Limb (tissue), 2 donors: ENCODE measurements at regions not wholly inside any gene's neighbourhood (a gene's known extent, or its start where the extent isn't known, plus 50 kb on each side); places are given as distances from the start of the nearest gene placed in this dataset.

Experiments
- DNase-seq, 2 donors: peaks; one replicate each; pipeline ENCODE4 v3.0.0-alpha.2; 2016; ENCODE audit errors: extremely low spot score in 2 of 2

DNA sequence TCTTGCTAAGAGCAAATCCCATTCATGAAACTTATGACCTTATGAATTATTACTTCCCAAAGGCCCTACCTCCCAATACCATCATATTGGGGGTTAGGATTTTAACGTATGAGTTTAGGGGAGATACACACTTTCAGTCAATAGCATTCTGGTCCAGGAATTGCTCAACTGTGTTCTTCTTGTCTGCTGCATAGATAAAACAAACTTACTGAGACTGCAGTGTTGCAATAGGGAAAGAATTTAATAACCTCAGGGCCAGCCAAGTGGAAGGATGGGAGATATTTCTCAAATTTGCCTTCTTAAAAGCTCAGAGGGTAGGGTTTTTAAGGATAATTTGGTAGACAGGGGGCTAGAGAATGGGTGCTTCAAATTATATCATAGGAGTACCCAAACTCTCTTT, 625.8 kb downstream of the OTOL1 start:
- no peak for DNase-seq

DNA sequence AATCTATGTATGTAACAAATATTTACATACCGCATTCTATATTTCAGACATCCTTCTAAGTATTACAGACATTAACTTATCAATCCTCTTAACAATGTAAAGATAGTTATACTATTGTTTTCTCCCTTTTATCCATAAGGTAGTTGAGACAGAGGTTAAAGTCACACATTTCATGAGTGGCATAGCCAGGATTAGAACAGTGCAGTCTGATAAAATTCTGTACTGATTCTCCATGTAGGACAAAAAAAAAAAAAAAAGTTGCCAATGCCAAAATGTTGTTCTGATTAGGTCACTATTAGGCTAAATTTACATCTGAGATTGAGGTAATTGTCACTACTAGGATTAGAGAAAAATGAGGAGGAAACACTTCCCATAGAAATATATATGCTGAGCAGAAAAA, 629.2 kb downstream of the OTOL1 start:
- DNase-seq = no peak

DNA sequence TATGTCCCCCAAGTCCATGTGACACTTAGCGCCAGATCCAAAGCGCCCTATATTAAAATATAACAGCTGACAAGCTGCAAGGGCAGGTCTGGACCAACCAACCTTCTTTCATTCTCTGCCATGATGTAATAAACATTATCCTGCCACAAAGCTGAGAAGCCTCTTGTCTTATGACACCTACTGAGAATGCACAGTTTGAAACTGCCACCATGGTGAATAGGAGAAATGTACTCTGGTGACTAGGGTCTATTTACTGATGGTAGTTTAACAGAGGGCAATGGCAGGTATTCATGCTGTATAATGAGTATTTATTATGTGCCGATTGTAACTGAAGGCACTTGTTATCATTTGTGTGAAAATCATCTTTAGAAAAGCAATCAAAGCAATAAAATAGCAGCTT, 634.0 kb downstream of the OTOL1 start:
- no peak for DNase-seq

DNA sequence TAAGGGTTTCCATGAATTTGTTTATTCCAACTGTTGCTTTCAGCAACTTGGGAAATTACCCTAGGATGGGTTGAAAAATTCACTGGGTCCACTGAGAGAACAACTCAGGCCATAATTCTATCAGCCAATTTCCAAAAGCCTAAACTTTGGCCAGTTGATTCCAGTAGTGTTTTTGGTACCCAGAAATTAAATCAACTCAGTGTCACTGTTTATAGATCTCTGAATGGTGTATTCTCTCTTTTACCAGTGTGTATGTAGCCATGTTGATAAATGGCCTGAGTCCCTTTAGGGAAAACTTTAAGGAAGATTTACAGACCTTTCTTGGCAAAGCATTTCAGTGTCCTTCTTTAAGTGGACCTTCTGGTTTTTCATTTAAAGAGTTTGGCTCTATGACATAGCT, 636.4 kb downstream of the OTOL1 start:
- DNase-seq = no peak

DNA sequence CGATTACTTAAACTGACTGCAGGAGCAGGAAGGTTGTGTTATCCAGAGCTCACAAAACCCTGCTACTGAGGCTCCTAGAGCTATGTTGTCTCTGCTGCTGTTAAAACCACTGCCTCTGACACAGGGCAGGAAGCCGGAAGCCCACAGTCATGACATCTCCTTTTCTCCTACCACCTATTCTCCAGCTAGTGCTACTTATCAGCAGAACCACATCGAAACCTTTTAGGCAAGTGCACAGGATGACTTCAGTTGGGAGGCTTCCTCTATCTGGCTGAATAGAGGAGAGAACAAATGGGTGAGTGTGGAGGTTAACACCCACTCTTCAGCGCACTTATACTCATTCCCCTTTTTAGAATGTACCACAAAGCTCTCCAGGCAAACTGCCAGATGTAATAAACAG, 638.0 kb downstream of the OTOL1 start:
- DNase-seq = no peak

- DNase-seq = no peak
These were observed 639.5 kb downstream of the OTOL1 start for GRCh38 chr3:162136136-162136535.

DNA sequence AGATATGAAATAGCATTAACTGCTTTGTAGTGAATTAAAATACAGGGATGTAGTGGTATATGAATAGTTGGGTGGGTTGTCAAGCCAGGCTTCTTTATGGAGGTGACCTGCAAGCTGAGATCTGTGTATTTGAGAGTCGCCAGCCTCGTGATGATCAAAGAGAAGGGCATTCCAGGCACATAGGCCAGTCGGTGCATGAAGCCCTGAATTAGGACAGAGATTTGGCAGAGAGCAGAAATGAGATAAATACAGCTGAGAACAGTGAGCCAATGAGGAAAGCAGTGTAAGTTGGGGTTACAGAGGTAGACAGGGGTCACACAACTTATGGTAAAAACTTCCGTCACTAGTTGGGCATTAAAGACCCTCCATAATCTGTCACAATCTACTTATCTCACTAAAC, 641.9 kb downstream of the OTOL1 start:
- no peak for DNase-seq

DNA sequence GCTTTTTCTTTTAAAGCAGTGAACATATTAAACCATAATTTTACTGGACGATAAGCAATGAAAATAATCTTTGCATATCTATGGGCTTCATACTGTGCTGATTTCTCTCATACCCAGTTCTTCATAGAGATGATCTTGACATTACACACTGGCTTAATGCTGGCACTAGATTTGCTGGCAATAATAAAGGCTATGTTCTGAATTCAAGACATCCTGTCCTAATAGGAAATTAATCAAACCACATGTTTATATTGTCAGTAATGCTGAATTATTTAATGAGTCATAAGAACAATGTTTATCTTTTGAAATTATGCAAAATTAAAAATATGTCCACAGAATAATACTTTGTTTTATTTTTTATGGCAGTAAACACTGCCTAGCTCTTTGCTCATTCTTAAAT, 643.2 kb downstream of the OTOL1 start:
- no peak for DNase-seq

- DNase-seq = peak in 1 of 2 donors; percentile 58
These were observed 644.7 kb downstream of the OTOL1 start for GRCh38 chr3:162141272-162141791.

DNA sequence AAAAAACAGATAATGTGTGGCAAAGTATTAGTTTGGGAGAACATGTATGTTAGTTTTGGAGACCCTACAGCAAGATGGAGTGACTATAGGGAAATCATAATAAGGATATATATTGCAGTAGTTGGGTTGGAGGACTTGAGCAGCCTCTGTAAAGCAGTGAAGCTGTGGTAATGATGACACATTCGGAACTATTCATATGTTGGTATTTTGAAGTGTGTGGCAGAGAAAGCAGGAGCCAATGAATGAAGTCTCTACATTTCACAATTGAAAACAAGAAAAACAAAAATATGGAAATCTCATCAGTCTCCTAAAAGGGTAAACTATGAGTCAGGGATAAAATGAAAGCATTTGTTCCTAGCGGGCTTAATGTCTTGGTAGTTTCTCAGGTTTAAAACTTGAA, 645.9 kb downstream of the OTOL1 start:
- no peak for DNase-seq

GRCh38 chr3:162143180-162143579, 646.6 kb downstream of the OTOL1 start:
- no peak for DNase-seq

DNA sequence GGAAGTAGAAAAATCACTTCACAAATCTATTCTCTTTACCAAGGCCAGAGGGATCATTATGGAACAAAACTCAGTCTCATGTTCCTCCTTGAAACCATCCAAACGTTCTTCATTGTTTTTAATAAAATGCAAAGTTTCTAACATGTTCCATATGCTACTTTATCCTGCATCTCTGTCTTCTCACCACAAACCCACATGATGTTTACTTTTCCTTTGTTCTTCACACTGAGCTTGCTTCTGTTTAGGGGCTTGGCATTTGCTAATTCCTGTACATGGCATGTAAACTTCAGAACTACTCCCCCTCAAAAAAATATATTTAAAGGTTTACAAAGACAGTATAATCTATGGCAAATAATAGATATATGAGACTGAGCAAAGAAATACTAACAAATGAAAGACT, 651.4 kb downstream of the OTOL1 start:
- DNase-seq = no peak

GRCh38 chr3:162150790-162151189, 654.2 kb downstream of the OTOL1 start:
- no peak for DNase-seq

DNA sequence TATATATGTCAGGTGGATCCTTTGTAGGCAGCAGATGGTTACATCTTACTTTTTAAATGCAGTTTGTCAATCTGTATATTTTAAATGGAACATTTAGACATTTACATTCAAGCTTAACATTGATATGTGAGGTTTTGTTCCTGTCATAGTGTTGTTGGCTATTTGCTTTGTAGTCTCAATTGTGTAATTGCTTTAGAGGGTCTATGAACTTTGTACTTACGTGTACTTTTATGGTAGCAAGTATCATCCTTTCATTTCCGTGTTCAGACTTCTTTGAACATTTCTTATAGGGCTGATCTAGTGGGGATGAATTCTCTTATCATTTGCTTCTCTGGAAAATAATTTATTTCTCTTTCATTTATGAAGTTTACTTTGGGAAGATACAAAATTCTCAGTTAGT, 656.0 kb downstream of the OTOL1 start:
- DNase-seq = no peak

GRCh38 chr3:162161595-162161994, 665.0 kb downstream of the OTOL1 start:
- no peak for DNase-seq

GRCh38 chr3:162165346-162165745, 668.7 kb downstream of the OTOL1 start:
- DNase-seq = no peak

GRCh38 chr3:162166543-162166942, 669.9 kb downstream of the OTOL1 start:
- DNase-seq = no peak

DNA sequence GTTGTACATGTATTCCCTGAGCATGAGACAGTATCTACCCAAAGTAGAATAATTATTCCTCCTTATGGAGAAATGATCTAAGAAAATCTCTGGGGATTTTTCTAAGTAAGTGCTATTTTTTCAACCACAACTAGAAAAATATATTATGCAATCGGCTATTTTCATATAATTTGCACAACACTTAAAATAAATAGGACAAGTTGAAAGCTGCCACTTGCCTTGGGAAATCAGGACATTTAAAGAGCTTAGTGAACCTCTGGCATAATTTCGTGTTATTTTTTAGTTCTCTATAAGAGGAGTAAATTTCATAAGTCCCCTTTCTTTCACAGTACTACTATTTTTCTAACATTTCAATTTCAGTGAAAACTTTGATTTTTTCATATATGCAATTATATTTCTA, 672.1 kb downstream of the OTOL1 start:
- no peak for DNase-seq

DNA sequence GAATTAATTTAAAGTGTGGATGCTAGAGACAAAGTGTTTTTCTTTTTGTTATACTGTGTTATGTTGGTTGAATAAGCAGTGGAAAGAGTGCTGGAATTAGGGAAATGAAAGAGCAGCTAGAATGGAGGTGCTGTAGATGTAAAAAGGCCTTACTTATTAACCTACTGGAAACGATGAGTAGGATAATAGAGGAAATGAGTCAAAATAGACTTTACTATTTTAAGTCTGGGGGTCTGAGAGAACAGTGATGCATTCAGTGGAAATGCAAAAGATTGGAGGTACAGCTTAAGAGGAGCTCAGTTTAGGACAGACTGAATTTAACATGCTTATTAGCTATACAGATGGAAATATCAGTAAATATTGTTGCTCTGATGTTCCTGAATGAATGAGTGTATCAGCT, 674.0 kb downstream of the OTOL1 start:
- DNase-seq = no peak

GRCh38 chr3:162171970-162172369, 675.4 kb downstream of the OTOL1 start:
- DNase-seq = no peak

DNA sequence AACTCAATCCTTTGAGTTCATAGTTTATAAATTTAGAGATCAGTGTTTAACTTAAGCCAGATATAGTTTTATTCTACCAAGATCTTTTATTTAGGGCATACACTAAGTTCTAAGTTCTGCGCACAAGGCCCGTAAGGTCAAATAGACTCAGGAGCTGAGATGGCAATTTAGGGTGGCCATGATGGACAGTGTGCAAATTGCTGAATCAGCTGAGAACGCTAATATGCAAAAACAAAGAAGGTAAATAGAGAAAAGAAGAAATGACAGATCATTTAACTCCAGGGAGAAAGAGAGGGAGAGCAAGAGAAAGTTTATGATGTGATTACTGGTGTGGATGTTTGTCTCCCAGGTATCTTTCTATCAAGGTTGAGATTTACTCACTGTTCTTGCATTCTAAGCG, 678.5 kb downstream of the OTOL1 start:
- DNase-seq = no peak

DNA sequence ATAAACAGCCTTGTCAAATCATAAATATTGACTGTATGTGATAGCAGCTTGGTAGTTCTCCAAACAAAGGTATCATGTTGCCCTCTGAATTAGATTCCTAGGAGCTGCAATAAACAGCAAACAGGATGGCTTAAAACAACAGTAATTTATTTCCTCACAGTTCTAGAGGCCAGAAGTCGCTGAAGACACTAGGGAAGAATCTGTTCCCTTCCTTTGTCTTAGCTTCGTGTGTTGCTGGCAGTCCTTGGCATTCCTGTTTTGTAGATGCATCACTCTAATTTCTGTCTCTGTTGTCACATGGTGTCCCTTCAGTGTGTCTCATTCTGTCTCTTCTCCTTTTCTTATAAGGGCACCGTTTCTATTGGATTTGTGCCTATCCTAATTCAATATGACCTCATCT, 679.3 kb downstream of the OTOL1 start:
- no peak for DNase-seq

DNA sequence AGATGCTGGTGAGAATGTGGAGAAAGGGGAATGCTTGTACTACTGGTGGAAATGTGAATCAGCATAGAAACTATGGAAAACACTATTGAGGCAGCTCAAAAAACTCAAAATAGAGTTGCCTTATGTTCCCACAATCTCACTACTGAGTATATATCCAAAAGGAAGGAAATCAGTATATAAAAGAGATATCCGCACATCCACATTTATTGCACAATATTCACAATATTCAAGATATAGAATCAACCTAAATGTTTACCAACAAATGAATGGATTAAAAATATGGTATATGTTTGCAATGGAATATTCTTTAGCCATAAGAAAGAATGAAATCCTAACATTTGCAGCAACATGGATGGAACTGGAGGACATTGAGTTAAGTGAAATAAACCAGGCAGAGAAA, 686.8 kb downstream of the OTOL1 start:
- no peak for DNase-seq

- DNase-seq = no peak
These were observed 695.9 kb downstream of the OTOL1 start for GRCh38 chr3:162192340-162193029.
